NT2/D1 (cell line): ENCODE measurements at regions not wholly inside any gene's neighbourhood (a gene's known extent, or its start where the extent isn't known, plus 50 kb on each side); places are given as distances from the start of the nearest gene placed in this dataset.

Experiments
- DNase-seq: peaks from one replicate; pipeline ENCODE4 v3.0.0-alpha.2; 2011; ENCODE audit warnings: low read depth, low spot score
- H3K27me3 ChIP-seq: 2 replicates; pipeline ENCODE4 v1.6.0; 2011; ENCODE audit warnings: mild to moderate bottlenecking; ENCODE audit not compliant: insufficient read length, insufficient read depth
- H3K36me3 ChIP-seq: 2 replicates; pipeline ENCODE4 v1.6.1; 2011; ENCODE audit warnings: mild to moderate bottlenecking, low read length, mixed read lengths; ENCODE audit not compliant: insufficient read depth, insufficient read length
- H3K4me1 ChIP-seq: 2 replicates; pipeline ENCODE4 v1.5.1; 2011; ENCODE audit not compliant: insufficient read depth, insufficient read length
- H3K4me3 ChIP-seq: 2 replicates; pipeline ENCODE4 v1.5.1; 2011; ENCODE audit warnings: low read depth; ENCODE audit not compliant: insufficient read length
- H3K9ac ChIP-seq: 2 replicates; pipeline ENCODE4 v1.6.0; 2011; ENCODE audit warnings: low read depth; ENCODE audit not compliant: insufficient read length
- H3K9me3 ChIP-seq: 2 replicates; pipeline ENCODE4 v1.5.1; 2011; ENCODE audit warnings: mild to moderate bottlenecking, low read length; ENCODE audit not compliant: insufficient read depth
- SUZ12 ChIP-seq: IDR thresholded peaks from 2 replicates; pipeline ENCODE4 v1.6.1; 2011; ENCODE audit not compliant: insufficient read length, insufficient read depth; ENCODE audit errors: extremely low read depth
- YY1 ChIP-seq: IDR thresholded peaks from 2 replicates; pipeline ENCODE4 v1.6.1; 2011; ENCODE audit not compliant: insufficient read length, insufficient read depth
- ZNF274 ChIP-seq: IDR thresholded peaks from 2 replicates; pipeline ENCODE4 v1.6.1; 2011; ENCODE audit warnings: mild to moderate bottlenecking, low read depth, low read length

DNA sequence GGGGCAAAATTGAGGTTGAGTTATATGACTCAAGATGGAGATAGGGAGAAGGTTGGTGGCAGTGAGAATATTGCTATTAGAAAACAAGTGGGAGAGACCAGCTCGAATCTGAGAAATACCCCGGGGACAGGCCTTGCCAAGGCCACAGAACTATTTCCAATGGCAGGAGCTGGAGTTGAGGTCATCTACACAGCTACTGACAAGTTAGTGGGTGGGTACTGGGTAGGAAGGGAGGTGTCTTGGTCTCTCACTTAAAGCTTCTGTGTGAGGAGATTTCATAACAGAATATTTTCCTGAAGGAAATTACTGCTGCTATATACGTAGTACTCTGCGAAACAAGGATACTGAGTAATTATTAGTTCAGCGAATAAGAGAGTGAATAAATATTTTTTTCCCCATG, 69.4 kb upstream of the ITPRID2 start:
- Histone ChIP-seq H3K27me3 (no peaks in the 10 kb centered on the region), H3K4me1 (no peaks in the 10 kb centered on the region), H3K9me3 (no peaks in the 10 kb centered on the region), H3K36me3 (no peaks in the 10 kb centered on the region), H3K9ac (no peak overlapping the region), H3K4me3 (no peak overlapping the region)
- no peak for DNase-seq
- TF ChIP-seq YY1 (no peak), ZNF274 (no peak), SUZ12 (no peak)

DNA sequence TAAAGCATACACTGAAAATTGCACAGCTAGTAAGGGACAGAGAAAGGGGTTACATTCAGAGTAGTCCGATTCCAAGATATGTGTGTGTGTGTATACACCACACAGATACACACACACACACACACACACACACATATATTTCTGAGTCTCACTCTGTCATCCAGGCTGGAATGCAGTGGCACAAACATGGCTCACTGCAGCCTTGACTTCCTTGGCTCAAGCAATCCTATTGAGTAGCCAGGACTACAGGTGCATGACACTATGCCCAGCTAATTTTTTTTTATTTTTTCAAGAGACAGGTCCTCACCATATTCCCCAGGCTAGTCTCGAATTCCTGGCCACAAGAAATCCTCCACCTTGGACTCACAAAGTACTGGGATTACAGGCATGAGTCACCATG, 68.1 kb upstream of the ITPRID2 start:
- no peaks in the 10 kb centered on the region for H3K36me3 ChIP-seq
- H3K4me3 ChIP-seq, result no peak overlapping the region
- DNase-seq, result no peak
- H3K9ac ChIP-seq, result no peak overlapping the region
- no peaks in the 10 kb centered on the region for H3K9me3 ChIP-seq
- H3K4me1 ChIP-seq, result no peaks in the 10 kb centered on the region
- H3K27me3 ChIP-seq, result no peaks in the 10 kb centered on the region
- TF ChIP-seq SUZ12 (no peak), ZNF274 (no peak), YY1 (no peak)

DNA sequence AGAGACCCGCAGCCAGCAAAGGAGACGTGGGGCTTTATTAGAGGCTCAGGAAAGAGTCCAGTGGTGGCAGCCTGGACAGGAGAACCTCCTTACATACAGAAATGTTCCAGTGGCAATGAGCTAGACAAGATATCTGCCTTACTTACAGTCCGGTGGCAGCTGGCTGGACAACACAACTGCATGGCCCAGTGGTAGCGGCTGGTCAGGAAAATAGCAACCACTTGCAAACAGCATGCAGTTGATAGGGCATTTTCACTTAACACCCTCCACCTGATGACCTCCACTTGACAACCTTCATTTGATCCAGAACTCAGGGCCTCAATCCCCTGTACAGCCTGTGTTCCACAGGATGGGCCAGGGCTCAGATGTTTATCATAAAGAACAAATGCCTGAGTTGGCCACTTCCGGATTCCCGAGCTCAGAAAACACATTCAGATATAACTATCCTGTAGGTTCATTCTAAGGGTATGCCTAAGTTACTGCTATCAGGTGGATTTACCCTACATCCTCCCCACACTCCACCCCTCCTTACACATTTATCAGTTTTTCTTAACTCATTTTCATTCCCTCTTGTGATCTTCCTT, 63.3 kb upstream of the ITPRID2 start:
- H3K36me3 ChIP-seq, result no peaks in the 10 kb centered on the region
- TF ChIP-seq SUZ12 (no peak), ZNF274 (no peak), YY1 (no peak)
- H3K4me3 ChIP-seq, result no peak overlapping the region
- no peaks in the 10 kb centered on the region for H3K27me3 ChIP-seq
- no peak overlapping the region for H3K9ac ChIP-seq
- no peaks in the 10 kb centered on the region for H3K4me1 ChIP-seq
- no peaks in the 10 kb centered on the region for H3K9me3 ChIP-seq
- no peak for DNase-seq

DNA sequence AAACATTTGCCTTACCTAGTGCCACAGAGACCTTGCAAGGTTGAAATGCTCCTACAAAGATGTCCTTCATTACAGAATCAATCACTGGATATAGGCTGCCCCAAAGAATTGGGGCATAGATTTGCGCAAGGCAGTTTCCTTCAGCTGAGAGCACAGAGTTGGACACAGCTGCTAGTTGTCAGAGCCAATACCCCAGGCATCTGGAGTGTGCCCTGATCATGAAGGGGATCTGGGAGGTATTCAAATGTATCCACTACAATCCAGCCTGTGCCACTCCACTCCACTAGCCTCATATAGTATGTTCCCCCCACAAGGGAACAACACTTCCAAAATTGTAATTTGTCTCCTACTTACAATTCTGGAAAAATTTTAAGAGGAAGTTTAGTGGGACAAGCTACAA, 62.3 kb upstream of the ITPRID2 start:
- H3K4me3 ChIP-seq, result no peak overlapping the region
- no peaks in the 10 kb centered on the region for H3K27me3 ChIP-seq
- DNase-seq, result no peak
- no peaks in the 10 kb centered on the region for H3K4me1 ChIP-seq
- TF ChIP-seq ZNF274, result no peak
- TF ChIP-seq YY1, result no peak
- TF ChIP-seq SUZ12, result no peak
- no peaks in the 10 kb centered on the region for H3K36me3 ChIP-seq
- no peaks in the 10 kb centered on the region for H3K9me3 ChIP-seq
- H3K9ac ChIP-seq, result no peak overlapping the region

DNA sequence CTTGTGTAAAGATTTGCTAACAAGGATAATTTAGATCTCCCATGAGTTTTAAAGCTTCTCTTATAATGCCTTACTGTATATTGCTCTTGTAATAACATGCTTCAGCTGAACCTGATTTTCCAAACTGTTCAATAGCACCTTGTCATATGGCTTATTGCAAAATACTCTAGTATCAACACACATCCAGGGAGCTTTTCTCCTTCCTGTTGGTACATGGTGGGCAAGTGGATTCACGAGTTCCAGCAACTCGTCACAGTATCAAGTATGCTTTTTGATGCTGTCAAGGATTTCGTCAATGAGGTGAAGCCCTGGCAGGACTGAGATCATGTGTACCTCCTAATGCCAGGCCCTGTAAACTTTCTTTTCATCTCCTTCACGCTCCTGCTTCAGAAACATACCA, 59.5 kb upstream of the ITPRID2 start:
- H3K36me3 ChIP-seq, result no peaks in the 10 kb centered on the region
- no peak overlapping the region for H3K9ac ChIP-seq
- H3K4me1 ChIP-seq, result no peaks in the 10 kb centered on the region
- H3K27me3 ChIP-seq, result no peaks in the 10 kb centered on the region
- no peak overlapping the region for H3K4me3 ChIP-seq
- TF ChIP-seq ZNF274, result no peak
- no peak for TF ChIP-seq SUZ12
- TF ChIP-seq YY1, result no peak
- no peaks in the 10 kb centered on the region for H3K9me3 ChIP-seq
- DNase-seq, result no peak

DNA sequence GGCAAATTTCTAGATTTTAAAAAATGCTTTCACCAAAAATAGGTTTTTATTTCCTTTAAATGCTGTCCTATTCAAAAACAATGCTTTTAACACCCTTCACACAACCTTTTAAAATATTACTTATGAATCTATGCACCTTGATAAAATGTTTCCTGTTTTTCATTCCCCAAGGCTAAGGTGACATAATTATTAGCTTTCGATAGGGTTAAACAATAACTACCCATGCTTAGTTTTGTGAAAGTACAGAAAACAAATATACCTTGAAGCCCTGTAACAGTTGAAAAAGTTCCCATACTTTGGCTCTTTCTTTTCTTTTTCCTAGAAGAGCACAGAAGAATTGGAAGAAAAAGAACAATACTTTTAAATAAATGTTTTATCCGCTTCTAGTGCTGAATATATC, 54.9 kb upstream of the ITPRID2 start:
- Histone ChIP-seq H3K36me3 (no peaks in the 10 kb centered on the region), H3K4me1 (no peaks in the 10 kb centered on the region), H3K9me3 (no peaks in the 10 kb centered on the region), H3K9ac (no peak overlapping the region), H3K4me3 (no peak overlapping the region), H3K27me3 (no peaks in the 10 kb centered on the region)
- DNase-seq, result no peak
- TF ChIP-seq YY1, result no peak
- TF ChIP-seq SUZ12, result no peak
- no peak for TF ChIP-seq ZNF274

DNA sequence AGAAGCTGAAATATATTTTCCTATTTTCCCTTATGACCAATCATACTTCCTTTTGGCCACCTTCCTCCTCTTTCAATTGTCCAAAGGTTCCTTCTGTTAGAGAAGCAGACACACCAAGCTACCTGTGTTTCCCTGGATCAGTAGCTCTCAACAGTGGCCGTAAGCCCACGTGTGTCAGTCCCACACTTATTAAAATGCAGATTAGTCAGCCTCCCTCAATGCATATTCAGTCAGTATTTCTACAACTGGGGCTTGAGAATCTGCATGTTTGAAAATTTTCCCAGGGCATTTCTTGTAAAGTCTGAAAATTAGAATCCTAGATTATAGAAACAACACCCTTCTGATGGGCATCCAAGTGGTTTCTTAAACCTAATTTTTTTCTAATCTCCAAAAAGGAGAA, 54.0 kb upstream of the ITPRID2 start:
- Histone ChIP-seq H3K36me3 (no peaks in the 10 kb centered on the region), H3K9me3 (no peaks in the 10 kb centered on the region), H3K9ac (no peak overlapping the region), H3K4me3 (no peak overlapping the region), H3K4me1 (no peaks in the 10 kb centered on the region), H3K27me3 (no peaks in the 10 kb centered on the region)
- TF ChIP-seq YY1 (no peak), SUZ12 (no peak), ZNF274 (no peak)
- no peak for DNase-seq

DNA sequence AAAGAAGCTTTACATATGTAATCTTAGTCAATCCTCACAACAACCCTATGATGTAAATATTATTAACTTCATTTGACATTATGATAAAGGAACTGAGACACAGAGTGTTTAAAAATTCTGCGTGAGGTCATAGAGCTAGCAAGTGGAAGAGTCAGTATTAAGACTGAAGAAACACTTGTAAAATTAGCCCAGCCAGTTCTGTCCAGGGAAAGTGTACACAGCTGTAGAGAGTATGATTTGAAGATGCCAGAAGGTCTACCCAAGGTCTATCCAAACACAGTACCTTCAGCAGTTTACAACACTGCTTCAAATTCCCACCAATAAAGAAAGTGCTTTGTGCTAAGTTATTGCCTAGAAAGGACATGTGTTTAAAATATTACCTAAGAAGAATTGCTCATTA, 51.7 kb upstream of the ITPRID2 start:
- Histone ChIP-seq H3K4me3 (no peak overlapping the region), H3K9ac (no peak overlapping the region), H3K9me3 (no peaks in the 10 kb centered on the region), H3K4me1 (no peaks in the 10 kb centered on the region), H3K36me3 (no peaks in the 10 kb centered on the region), H3K27me3 (no peaks in the 10 kb centered on the region)
- no peak for TF ChIP-seq YY1
- TF ChIP-seq SUZ12, result no peak
- no peak for TF ChIP-seq ZNF274
- no peak for DNase-seq
